Coronary artery (tissue), 2 donors: ENCODE measurements at regions not wholly inside any gene's neighbourhood (a gene's known extent, or its start where the extent isn't known, plus 50 kb on each side); places are given as distances from the start of the nearest gene placed in this dataset.

Experiments
- DNase-seq: peaks from one replicate; pipeline ENCODE4 v3.0.0-alpha.2; 2017; ENCODE audit warnings: low spot score
- H3K27ac ChIP-seq, 2 donors: fragments of 200-600 bp; sonication (generic); one replicate each; pipeline ENCODE4 v1.5.1; 2016 to 2019
- H3K4me3 ChIP-seq: fragments of 200-600 bp; sonication (generic); 2 replicates; pipeline ENCODE4 v1.5.1; 2016; ENCODE audit warnings: mild to moderate bottlenecking, moderate library complexity
- TF ChIP-seq, protein P1 (sequence below): fragments of 200-600 bp; sonication (generic); IDR thresholded peaks from one replicate; pipeline ENCODE4 v1.5.1; 2019; ENCODE audit warnings: antibody characterized with exemption

DNA sequence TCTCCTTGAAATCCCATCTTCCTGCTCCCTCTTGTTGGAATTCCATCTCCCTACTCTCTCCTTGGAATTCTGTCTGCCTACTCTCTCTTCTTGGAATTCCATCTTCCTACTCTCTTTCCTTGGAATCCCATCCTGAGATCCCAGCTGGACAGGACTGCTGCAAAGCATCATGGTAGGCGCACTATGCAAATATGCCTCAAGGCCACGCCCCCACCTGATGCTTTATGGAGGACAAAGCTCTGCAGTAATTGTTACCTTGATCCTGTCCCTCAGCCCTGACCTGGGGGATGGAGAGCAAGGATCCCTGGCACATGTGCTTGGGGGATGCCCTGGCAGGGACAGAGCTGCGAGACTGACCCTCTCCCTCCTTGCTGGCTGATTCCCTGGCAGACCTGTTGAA, 185.6 kb downstream of the TBX5 start:
- no peak for DNase-seq
- H3K4me3 ChIP-seq, result no peak overlapping the region
- no peak overlapping the region for H3K27ac ChIP-seq
- TF ChIP-seq, protein P1, sequence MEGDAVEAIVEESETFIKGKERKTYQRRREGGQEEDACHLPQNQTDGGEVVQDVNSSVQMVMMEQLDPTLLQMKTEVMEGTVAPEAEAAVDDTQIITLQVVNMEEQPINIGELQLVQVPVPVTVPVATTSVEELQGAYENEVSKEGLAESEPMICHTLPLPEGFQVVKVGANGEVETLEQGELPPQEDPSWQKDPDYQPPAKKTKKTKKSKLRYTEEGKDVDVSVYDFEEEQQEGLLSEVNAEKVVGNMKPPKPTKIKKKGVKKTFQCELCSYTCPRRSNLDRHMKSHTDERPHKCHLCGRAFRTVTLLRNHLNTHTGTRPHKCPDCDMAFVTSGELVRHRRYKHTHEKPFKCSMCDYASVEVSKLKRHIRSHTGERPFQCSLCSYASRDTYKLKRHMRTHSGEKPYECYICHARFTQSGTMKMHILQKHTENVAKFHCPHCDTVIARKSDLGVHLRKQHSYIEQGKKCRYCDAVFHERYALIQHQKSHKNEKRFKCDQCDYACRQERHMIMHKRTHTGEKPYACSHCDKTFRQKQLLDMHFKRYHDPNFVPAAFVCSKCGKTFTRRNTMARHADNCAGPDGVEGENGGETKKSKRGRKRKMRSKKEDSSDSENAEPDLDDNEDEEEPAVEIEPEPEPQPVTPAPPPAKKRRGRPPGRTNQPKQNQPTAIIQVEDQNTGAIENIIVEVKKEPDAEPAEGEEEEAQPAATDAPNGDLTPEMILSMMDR, result no peak

GRCh38 chr12:114218136-114218535, 187.8 kb downstream of the TBX5 start:
- TF ChIP-seq, protein P1, result no peak
- Histone ChIP-seq H3K4me3 (no peak overlapping the region), H3K27ac (no peak overlapping the region)
- DNase-seq, result no peak

DNA sequence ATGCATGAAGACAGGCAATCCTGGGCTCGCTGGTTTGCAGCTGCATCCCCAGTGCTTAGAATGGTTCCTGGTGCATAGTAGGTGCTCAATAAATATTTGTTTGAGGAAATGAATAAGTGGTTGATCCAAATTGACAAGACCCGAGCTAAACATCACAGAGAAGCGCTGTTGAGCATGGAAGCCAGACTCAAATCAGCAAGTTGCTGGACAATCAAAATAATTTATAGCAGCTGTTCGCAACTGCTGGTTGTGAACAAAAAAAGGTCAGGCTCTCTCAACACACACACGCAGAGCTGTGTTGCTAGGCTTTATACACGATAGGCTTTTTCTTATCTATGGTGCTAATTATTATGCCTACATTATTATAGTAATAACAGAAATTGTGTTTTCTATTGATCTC, 190.2 kb downstream of the TBX5 start:
- no peak for DNase-seq
- TF ChIP-seq, protein P1, result no peak
- H3K4me3 ChIP-seq, result no peak overlapping the region
- no peak overlapping the region for H3K27ac ChIP-seq

- TF ChIP-seq, protein P1, result no peak
- DNase-seq, result no peak
- Histone ChIP-seq H3K27ac (no peak overlapping the region), H3K4me3 (no peak overlapping the region)
These were observed 192.8 kb downstream of the TBX5 start for GRCh38 chr12:114213055-114213581.

DNA sequence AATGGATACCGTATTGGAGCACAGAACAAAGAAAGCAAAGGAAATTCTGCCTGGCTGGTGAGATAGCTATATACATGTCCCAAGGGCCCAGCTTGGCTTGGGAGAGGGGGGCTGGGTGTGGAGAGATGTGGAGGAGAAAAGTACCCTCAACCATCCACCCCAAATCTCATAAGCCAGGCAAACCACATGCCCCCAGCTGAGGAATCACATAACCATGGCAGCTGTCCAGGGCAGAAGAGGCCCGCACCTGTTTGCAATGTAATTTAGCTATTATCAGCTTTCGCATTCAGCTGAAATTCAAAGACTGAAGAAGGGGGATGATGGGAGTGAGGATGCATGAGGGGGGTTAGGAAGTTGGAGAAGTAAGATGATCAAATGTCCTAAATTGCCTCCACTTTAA, 196.1 kb downstream of the TBX5 start:
- no peak for DNase-seq
- H3K4me3 ChIP-seq, result no peak overlapping the region
- TF ChIP-seq, protein P1, result no peak
- no peak overlapping the region for H3K27ac ChIP-seq

DNA sequence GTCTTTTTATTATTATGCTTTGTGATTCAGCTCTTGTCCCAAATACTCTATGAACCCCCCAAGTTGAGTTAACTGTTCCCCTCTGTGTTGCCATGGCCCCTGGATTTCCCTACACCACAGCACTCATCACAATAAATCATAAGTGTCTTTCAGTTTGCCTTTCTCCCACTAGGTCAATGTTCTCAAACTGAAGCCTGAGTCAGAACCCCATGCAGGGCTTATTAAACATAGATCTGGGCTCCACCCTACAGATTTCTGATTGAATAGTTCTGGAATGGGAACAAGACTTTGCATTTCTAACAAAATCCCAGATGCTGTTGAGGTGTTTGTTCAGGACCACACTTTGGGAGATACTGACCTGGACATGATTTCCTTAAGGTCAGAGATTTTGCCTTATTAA, 199.4 kb downstream of the TBX5 start:
- TF ChIP-seq, protein P1, result no peak
- no peak overlapping the region for H3K4me3 ChIP-seq
- no peak for DNase-seq

DNA sequence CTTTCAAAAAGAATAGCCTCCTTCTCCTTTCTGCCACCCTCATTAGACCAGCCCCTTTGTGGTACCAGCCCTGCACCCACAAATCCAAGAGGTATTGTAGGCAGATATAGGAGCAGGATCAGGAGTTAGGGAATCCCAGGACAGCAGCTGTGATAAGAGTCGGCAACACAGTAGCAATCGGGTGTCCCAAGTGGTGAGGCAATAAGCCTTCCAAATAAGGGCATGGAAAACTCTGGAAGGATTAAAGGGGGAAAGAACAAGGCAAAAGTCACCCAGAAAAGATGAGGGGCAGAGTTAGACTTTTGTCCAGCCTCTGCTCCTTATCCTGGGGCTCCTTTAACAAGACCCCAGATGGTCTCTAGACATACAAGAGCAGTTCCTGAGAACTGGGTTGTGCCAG, 204.2 kb downstream of the TBX5 start:
- Histone ChIP-seq H3K27ac (no peak overlapping the region), H3K4me3 (no peak overlapping the region)
- TF ChIP-seq, protein P1, result no peak
- no peak for DNase-seq

More for the DNA sequence above, 199.4 kb downstream of the TBX5 start:
- H3K27ac ChIP-seq, result no peak overlapping the region
